Stimulated activated naive CD8-positive, alpha-beta T cell treated with anti-CD3 and anti-CD28 coated beads, Interleukin-15, Interleukin-2, amounts not matched to agents 100 U/mL and 50 U/mL, for 24 hours (primary cell): ENCODE measurements at regions not wholly inside any gene's neighbourhood (a gene's known extent, or its start where the extent isn't known, plus 50 kb on each side); places are given as distances from the start of the nearest gene placed in this dataset.

Experiments used
- ATAC-seq: fragments of 150-1000 bp; cut with Tn5 transposase; one replicate; pipeline ENCODE4 v1.10.0; 2021
- DNase-seq: peaks from one replicate; pipeline ENCODE4 v3.0.0; 2021

GRCh38 chr18:41351430-41351829 lies 603.6 kb upstream of the PIK3C3 start:
- no peak for DNase-seq
- ATAC-seq = no peak

GRCh38 chr18:41347057-41347456 lies 608.0 kb upstream of the PIK3C3 start:
- ATAC-seq (no peak), DNase-seq (no peak)

GRCh38 chr18:41343808-41344207 lies 611.2 kb upstream of the PIK3C3 start:
- no peak for ATAC-seq
- no peak for DNase-seq

- ATAC-seq = no peak
- DNase-seq = no peak
These were observed 616.7 kb upstream of the PIK3C3 start for GRCh38 chr18:41338341-41338740.

- DNase-seq = no peak
- ATAC-seq = no peak
These were observed 623.4 kb upstream of the PIK3C3 start for GRCh38 chr18:41331661-41332060.

- no peak for DNase-seq
- no peak for ATAC-seq
These were observed 628.7 kb upstream of the PIK3C3 start for GRCh38 chr18:41326311-41326710.

GRCh38 chr18:41324934-41325333 lies 630.1 kb upstream of the PIK3C3 start:
- no peak for DNase-seq
- no peak for ATAC-seq

GRCh38 chr18:41324020-41324791 lies 630.8 kb upstream of the PIK3C3 start:
- no peak for DNase-seq
- no peak for ATAC-seq

GRCh38 chr18:41323044-41323443 lies 632.0 kb upstream of the PIK3C3 start:
- DNase-seq (no peak), ATAC-seq (no peak)

GRCh38 chr18:41320100-41320499 lies 634.9 kb upstream of the PIK3C3 start:
- DNase-seq (no peak), ATAC-seq (no peak)

- DNase-seq = no peak
- no peak for ATAC-seq
These were observed 639.9 kb upstream of the PIK3C3 start for GRCh38 chr18:41315134-41315533.

GRCh38 chr18:41311571-41312547 lies 643.2 kb upstream of the PIK3C3 start:
- DNase-seq = no peak
- ATAC-seq = no peak

- DNase-seq (no peak), ATAC-seq (no peak)
These were observed 657.3 kb upstream of the PIK3C3 start for GRCh38 chr18:41297740-41298139.

GRCh38 chr18:41269294-41269693 lies 685.7 kb upstream of the PIK3C3 start:
- ATAC-seq (no peak), DNase-seq (no peak)

- DNase-seq (no peak), ATAC-seq (no peak)
These were observed 686.8 kb upstream of the PIK3C3 start for GRCh38 chr18:41268271-41268670.

GRCh38 chr18:41266616-41267015 lies 688.4 kb upstream of the PIK3C3 start:
- DNase-seq (no peak), ATAC-seq (no peak)

GRCh38 chr18:41266204-41266603 lies 688.8 kb upstream of the PIK3C3 start:
- DNase-seq = no peak
- ATAC-seq = no peak

GRCh38 chr18:41265047-41265446 lies 690.0 kb upstream of the PIK3C3 start:
- DNase-seq = no peak

GRCh38 chr18:41263956-41264355 lies 691.1 kb upstream of the PIK3C3 start:
- ATAC-seq = no peak
- DNase-seq = no peak

More at GRCh38 chr18:41265047-41265446, 690.0 kb upstream of the PIK3C3 start:
- no peak for ATAC-seq

- ATAC-seq (no peak), DNase-seq (no peak)
These were observed 692.3 kb upstream of the PIK3C3 start for GRCh38 chr18:41262688-41263087.

GRCh38 chr18:41244591-41245037 lies 710.4 kb upstream of the PIK3C3 start:
- ATAC-seq (no peak), DNase-seq (no peak)

GRCh38 chr18:41237317-41237716 lies 717.7 kb upstream of the PIK3C3 start:
- no peak for ATAC-seq

GRCh38 chr18:41231681-41232080 lies 723.4 kb upstream of the PIK3C3 start:
- no peak for ATAC-seq
- DNase-seq = no peak

More at GRCh38 chr18:41237317-41237716, 717.7 kb upstream of the PIK3C3 start:
- no peak for DNase-seq
